ENCODE measurements at regions not wholly inside any gene's neighbourhood (a gene's known extent, or its start where the extent isn't known, plus 50 kb on each side); places are given as distances from the start of the nearest gene placed in this dataset.

- no peak for DNase-seq (ENCODE audit: extremely low read depth, low read depth)
These were observed 69.3 kb upstream of the SMNDC1 start for GRCh38 chr10:110373857-110374654.

GRCh38 chr10:110375121-110375520, 70.4 kb upstream of the SMNDC1 start:
- no peak for DNase-seq (ENCODE audit: extremely low read depth, low read depth)

GRCh38 chr10:110376021-110376766, 71.5 kb upstream of the SMNDC1 start:
- DNase-seq (ENCODE audit: extremely low read depth, low read depth) = no peak

GRCh38 chr10:110376767-110377160, 72.0 kb upstream of the SMNDC1 start:
- no peak for DNase-seq (ENCODE audit: extremely low read depth, low read depth)

- DNase-seq (ENCODE audit: extremely low read depth, low read depth) = no peak
These were observed 73.3 kb upstream of the SMNDC1 start for GRCh38 chr10:110378006-110378405.

- no peak for DNase-seq (ENCODE audit: extremely low read depth, low read depth)
These were observed 73.9 kb upstream of the SMNDC1 start for GRCh38 chr10:110378533-110379108.

- no peak for DNase-seq (ENCODE audit: extremely low read depth, low read depth)
These were observed 75.1 kb upstream of the SMNDC1 start for GRCh38 chr10:110379831-110380230.

GRCh38 chr10:110380293-110380692, 75.6 kb upstream of the SMNDC1 start:
- DNase-seq (ENCODE audit: extremely low read depth, low read depth) = no peak

GRCh38 chr10:110382695-110383094, 78.0 kb upstream of the SMNDC1 start:
- DNase-seq (ENCODE audit: extremely low read depth, low read depth) = no peak

- no peak for DNase-seq (ENCODE audit: extremely low read depth, low read depth)
These were observed 82.9 kb upstream of the SMNDC1 start for GRCh38 chr10:110387617-110387982.

- DNase-seq (ENCODE audit: extremely low read depth, low read depth) = no peak
These were observed 83.4 kb upstream of the SMNDC1 start for GRCh38 chr10:110387983-110388686.

GRCh38 chr10:110388687-110389052, 84.0 kb upstream of the SMNDC1 start:
- DNase-seq (ENCODE audit: extremely low read depth, low read depth) = no peak

GRCh38 chr10:110389255-110389654, 84.5 kb upstream of the SMNDC1 start:
- DNase-seq (ENCODE audit: extremely low read depth, low read depth) = no peak

- DNase-seq (ENCODE audit: extremely low read depth, low read depth) = no peak
These were observed 86.8 kb upstream of the SMNDC1 start for GRCh38 chr10:110391541-110391940.

- no peak for DNase-seq (ENCODE audit: extremely low read depth, low read depth)
These were observed 87.4 kb upstream of the SMNDC1 start for GRCh38 chr10:110392121-110392520.

- DNase-seq (ENCODE audit: extremely low read depth, low read depth) = no peak
These were observed 88.4 kb upstream of the SMNDC1 start for GRCh38 chr10:110392868-110393740.

GRCh38 chr10:110393866-110394265, 89.1 kb upstream of the SMNDC1 start:
- no peak for DNase-seq (ENCODE audit: extremely low read depth, low read depth)

GRCh38 chr10:110394296-110394695, 89.6 kb upstream of the SMNDC1 start:
- no peak for DNase-seq (ENCODE audit: extremely low read depth, low read depth)

- no peak for DNase-seq (ENCODE audit: extremely low read depth, low read depth)
These were observed 90.2 kb upstream of the SMNDC1 start for GRCh38 chr10:110394898-110395297.
